Large intestine (tissue), 3 donors: ENCODE measurements at regions not wholly inside any gene's neighbourhood (a gene's known extent, or its start where the extent isn't known, plus 50 kb on each side); places are given as distances from the start of the nearest gene placed in this dataset.

Source experiments
- DNase-seq, 2 donors: peaks; one replicate each; pipeline versions ENCODE4 v3.0.0 to v3.0.0-alpha.2; 2013
- H3K27ac ChIP-seq: one replicate; pipeline ENCODE4 v1.5.1; 2013; ENCODE audit warnings: low read length
- H3K27me3 ChIP-seq: 2 replicates; pipeline ENCODE4 v1.6.1; 2013; ENCODE audit warnings: low read length; ENCODE audit not compliant: control insufficient read depth, insufficient read depth
- H3K36me3 ChIP-seq: 2 replicates; pipeline ENCODE4 v1.6.1; 2013; ENCODE audit warnings: low read length; ENCODE audit not compliant: control insufficient read depth, insufficient read depth
- H3K4me1 ChIP-seq: one replicate; pipeline ENCODE4 v1.6.1; 2013; ENCODE audit warnings: low read length; ENCODE audit not compliant: control insufficient read depth, insufficient read depth
- H3K4me3 ChIP-seq: one replicate; pipeline ENCODE4 v1.5.1; 2013; ENCODE audit warnings: low read length
- H3K9me3 ChIP-seq: one replicate; pipeline ENCODE4 v1.6.1; 2013; ENCODE audit warnings: mild to moderate bottlenecking, low read depth, low read length, moderate library complexity; ENCODE audit not compliant: control insufficient read depth
- WGBS: methylation state at CpG from one replicate; pipeline ENCODE4 v1.1.5; 2013; ENCODE audit warnings: low lambda C conversion rate; ENCODE audit not compliant: insufficient coverage; 5-methylcytosine and 5-hydroxymethylcytosine counted together

DNA sequence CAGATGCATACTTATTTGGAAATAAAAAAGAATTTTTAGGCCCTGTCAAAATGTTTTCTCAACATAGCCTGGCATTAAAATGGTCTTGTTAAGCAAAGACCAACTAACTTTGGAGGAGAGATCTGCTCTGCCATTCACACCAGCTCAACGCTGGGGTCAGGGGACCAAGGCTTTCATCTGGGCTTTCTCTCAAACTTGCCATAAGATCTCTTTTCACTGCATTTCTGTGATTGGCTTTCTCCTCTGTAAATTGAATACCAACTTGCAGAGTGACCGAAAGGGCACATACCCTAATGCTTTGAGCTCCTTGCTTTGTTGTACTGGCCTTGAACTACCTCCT, 71.2 kb downstream of the MYCN start:
- no peak overlapping the region for H3K27ac ChIP-seq
- H3K4me3 ChIP-seq = no peak overlapping the region
- H3K9me3 ChIP-seq = no peaks in the 10 kb centered on the region
- H3K4me1 ChIP-seq = peaks cover 16% of the 10 kb centered on the region
- 100% methylated on average over 1 of the region's 2 CpGs for WGBS
- DNase-seq = no peak
- peaks cover 23% of the 10 kb centered on the region for H3K27me3 ChIP-seq
- H3K36me3 ChIP-seq = no peaks in the 10 kb centered on the region

DNA sequence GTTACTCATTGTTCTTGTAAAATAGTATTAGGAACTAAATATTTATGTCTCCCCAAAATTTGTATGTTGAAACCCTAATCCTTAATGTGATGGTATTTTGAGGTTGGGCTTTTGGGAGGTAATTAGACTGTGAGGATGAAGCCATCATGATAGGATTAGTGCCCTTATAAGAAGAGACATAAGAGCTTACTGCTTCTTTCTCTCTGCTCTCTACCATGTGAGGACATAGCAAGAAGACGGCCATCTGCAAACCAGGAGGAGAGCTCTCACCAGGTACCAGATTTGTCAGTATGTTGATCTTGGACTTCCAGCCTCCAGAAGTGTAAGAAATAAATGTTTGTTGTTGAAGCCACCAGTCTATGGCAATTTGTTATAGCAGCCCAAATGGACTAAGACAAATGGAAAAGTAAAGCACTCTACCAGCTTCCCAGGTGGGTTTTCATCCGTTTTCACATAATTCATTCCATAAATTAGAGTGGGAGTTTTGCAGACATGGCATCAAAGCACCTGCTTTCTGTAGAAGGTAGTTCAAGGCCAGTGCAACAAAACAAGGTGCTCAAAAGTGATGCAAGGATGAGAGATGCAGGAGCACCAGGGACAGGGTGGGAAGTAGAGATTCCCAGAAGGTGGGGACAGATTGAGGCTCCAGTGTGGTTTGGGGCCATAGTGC, 70.7 kb downstream of the MYCN start:
- WGBS = no CpG with 5 or more reads among the region's 2 CpGs

DNA sequence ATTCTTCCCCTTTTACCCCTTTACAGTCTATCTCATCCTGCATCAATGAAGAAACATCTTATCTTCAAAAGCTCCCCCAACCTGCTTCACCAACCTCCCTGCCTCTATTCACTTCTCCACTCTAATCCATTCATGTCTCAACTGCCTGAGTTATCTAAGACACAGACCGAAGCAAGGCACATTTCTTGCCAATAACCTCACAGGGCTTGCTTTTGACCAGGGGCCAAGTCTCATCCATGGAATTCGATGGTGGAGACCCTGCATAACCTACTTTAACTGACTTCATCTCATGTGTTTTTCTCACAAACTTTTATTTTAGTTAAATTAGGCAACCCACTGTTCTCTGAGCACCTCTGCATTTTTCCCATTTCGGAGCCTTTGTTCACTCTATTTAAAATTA, 69.7 kb downstream of the MYCN start:
- no peak overlapping the region for H3K27ac ChIP-seq
- H3K9me3 ChIP-seq = no peaks in the 10 kb centered on the region
- WGBS = 100% methylated on average over 1 of the region's 3 CpGs

More for the DNA sequence above, 70.7 kb downstream of the MYCN start:
- Histone ChIP-seq H3K9me3 (no peaks in the 10 kb centered on the region), H3K4me3 (no peak overlapping the region), H3K27ac (no peak overlapping the region), H3K36me3 (no peaks in the 10 kb centered on the region), H3K27me3 (peaks cover 23% of the 10 kb centered on the region), H3K4me1 (peaks cover 19% of the 10 kb centered on the region)
- no peak for DNase-seq

DNA sequence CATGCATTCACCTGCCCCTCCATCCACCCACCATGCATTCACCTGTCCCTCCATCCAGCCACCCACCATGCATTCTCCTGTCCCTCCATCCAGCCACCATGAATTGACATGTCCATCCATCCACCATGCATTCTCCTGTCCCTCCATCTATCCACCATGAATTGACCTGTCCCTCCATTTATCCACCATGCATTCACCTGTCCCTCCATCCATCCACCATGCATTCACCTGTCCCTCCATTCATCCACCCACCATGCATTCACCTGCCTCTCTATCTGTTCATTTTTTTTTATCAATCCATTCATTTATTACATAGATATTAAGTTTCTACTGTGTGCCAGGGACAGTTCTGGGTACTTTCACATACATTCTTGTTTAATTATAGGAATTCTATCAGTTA, 69.2 kb downstream of the MYCN start:
- no peak overlapping the region for H3K27ac ChIP-seq
- H3K9me3 ChIP-seq = no peaks in the 10 kb centered on the region
- H3K27me3 ChIP-seq = peaks cover 21% of the 10 kb centered on the region
- H3K4me1 ChIP-seq = peaks cover 22% of the 10 kb centered on the region
- H3K4me3 ChIP-seq = no peak overlapping the region
- H3K36me3 ChIP-seq = no peaks in the 10 kb centered on the region
- no peak for DNase-seq

More for the DNA sequence above, 69.7 kb downstream of the MYCN start:
- H3K4me3 ChIP-seq = no peak overlapping the region
- no peak for DNase-seq
- H3K27me3 ChIP-seq = peaks cover 23% of the 10 kb centered on the region
- peaks cover 22% of the 10 kb centered on the region for H3K4me1 ChIP-seq
- no peaks in the 10 kb centered on the region for H3K36me3 ChIP-seq

DNA sequence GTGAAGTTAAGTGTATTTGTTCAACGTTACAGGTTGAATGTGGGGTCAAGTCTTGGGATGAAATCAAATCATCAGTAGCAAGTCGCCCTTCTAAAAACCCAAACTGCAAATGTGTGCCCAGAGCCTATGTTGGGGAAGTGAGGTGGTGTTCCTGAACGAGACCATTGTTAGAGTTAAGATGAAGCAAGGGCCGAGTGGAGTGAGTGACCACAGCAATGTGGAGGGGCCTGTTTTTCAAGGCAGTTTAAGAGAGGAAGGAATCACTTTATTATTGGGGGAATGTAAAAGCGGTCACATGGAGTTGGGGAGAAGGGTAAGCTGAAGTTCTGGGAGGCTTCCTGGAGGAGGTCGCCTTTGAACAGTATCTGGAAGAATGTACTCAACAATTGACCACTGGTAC, 68.5 kb downstream of the MYCN start:
- Histone ChIP-seq H3K4me1 (peaks cover 22% of the 10 kb centered on the region), H3K27me3 (peaks cover 14% of the 10 kb centered on the region), H3K9me3 (no peaks in the 10 kb centered on the region), H3K27ac (no peak overlapping the region), H3K4me3 (no peak overlapping the region), H3K36me3 (no peaks in the 10 kb centered on the region)
- DNase-seq = no peak
- 90% methylated on average over 2 of the region's 6 CpGs for WGBS

DNA sequence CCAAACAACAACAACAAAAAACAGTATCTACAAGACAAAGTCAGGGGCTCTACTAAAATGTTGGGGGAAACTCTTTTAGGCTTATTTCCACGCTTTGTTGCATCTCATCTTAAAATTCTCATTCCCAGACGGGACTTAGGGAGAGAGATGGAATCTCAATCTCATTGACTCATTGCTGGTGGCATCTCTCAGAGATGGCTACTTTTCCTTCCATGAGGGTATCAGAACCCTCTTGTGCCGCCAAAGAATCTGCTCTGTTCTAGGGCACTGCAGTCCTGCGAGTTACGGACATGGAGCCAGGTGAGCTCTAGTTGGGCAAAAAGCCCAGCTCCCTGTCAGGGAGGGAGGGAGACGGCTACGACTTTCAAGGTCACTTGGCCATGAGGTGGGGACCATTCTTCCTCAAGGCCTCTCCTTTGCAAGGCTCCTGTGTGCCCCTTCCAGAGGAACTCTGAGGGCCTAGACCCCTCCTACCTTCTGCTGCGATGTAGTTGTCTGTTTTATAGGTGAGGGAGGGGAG, 68.0 kb downstream of the MYCN start:
- Histone ChIP-seq H3K4me3 (no peak overlapping the region), H3K27ac (no peak overlapping the region), H3K9me3 (no peaks in the 10 kb centered on the region), H3K27me3 (peaks cover 10% of the 10 kb centered on the region), H3K36me3 (no peaks in the 10 kb centered on the region), H3K4me1 (peaks cover 22% of the 10 kb centered on the region)
- no CpG with 5 or more reads among the region's 8 CpGs for WGBS
- DNase-seq = no peak

DNA sequence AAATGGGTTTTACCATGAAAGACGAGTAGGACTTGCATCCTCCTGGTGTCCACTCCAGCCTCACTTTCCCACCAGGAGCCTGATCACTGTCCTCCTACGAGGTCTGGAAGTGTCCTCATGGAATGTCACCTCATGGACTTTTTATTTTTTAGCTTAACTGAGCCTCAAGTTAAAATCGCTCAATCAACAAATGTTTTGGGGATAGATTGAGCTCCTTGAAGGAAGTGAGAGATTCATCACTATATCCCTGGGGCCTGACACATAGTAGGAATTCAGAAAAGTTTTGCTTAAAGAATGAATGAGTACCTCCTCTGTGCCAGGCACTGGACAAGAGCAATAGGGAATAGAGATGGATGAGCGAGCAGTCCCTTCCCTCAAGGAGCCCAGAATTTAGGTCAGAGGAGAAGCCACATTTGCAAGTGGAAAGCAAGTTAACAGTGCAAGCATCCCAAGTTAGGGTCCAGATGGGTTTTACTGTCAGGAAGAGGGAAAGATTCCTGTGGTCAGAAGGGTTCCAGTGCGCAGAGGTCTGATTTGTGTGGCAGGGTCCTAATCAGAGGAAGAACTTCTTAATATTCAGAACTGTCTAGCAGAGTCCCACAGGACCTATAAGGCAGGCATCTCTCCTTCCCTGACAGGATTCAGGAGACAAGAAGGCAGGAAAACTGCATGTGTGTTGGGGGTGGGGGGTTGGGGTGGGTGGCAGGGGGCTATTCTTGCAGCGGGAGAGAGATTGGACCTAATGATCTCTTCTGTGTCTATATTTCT, 67.0 kb downstream of the MYCN start:
- Histone ChIP-seq H3K27me3 (no peaks in the 10 kb centered on the region), H3K4me1 (peaks cover 14% of the 10 kb centered on the region), H3K36me3 (no peaks in the 10 kb centered on the region), H3K9me3 (no peaks in the 10 kb centered on the region), H3K4me3 (no peak overlapping the region), H3K27ac (peak overlapping the region; percentile 87)
- no peak for DNase-seq
- 93% methylated on average over 2 of the region's 6 CpGs for whole genome bisulfite sequencing

DNA sequence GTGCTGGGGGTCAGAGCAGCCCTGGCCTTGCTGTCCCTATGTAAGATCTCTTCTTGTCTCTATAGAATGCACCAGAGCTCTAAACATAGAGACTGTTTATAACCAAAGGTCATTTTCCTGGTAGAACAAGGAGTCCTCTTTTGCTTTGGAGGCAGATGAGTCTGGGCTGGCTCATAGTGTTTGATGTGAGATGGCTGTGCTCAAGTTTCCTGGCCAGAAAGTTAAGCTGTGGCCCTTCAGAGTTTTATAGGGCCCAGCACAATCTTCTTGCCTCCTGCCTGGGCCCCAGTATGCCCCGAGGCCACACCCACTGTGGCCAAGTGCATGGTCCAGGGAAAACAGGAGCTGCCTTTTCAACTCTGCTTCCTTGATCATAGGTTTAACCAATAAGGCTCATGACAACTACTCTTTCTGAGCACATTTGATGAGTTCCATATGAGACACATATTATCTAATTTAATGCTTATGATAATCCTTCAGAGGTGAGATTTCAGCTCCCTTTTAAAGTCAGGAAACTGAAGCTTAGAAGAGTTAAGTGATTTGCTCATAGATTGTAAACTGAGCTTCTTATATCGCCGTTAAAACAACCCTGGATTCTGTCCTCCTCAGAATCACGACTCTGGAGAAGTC, 66.3 kb downstream of the MYCN start:
- no peak overlapping the region for H3K4me3 ChIP-seq
- no CpG with 5 or more reads among the region's 4 CpGs for WGBS
- peak overlapping the region; percentile 87 for H3K27ac ChIP-seq
- no peaks in the 10 kb centered on the region for H3K36me3 ChIP-seq
- DNase-seq = peak; percentile 62 to 84
- H3K4me1 ChIP-seq = peaks cover 12% of the 10 kb centered on the region
- no peaks in the 10 kb centered on the region for H3K27me3 ChIP-seq
- H3K9me3 ChIP-seq = no peaks in the 10 kb centered on the region

DNA sequence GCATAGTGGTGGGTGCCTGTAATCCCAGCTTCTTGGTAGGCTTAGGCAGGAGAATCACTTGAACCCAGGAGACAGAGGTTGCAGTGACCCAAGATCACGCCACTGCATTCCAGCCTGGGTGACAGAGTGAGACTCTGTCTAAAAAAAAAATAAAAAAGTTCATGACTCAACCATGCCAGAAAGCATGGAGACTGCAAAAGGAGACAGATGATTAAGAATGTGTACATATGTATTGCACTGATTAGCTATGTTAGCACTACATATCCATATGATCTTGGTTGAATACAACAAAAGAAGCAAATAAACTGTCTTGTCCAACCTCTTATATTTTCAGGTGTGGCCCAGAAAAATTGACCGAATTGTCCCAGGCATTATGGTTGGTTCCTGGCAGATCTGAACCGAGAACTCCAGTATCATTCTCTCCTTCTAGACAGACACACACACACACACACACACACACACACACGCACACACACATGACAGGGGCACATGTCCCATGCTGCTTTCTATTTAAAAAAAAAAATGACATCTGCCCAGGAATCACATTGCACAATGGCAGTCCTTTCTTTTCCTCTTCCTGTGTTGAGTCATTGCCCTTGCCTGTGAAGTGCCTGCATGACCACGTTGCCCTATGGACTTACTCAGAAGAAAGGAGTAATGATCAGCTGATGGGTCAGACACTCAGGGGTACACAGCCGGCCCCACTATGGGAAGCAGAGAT, 65.6 kb downstream of the MYCN start:
- Histone ChIP-seq H3K36me3 (no peaks in the 10 kb centered on the region), H3K27me3 (no peaks in the 10 kb centered on the region), H3K4me1 (peaks cover 12% of the 10 kb centered on the region), H3K4me3 (no peak overlapping the region), H3K9me3 (no peaks in the 10 kb centered on the region), H3K27ac (peak overlapping the region; percentile 87)
- peak; percentile 90 to 96 for DNase-seq
- no CpG with 5 or more reads among the region's 6 CpGs for WGBS

DNA sequence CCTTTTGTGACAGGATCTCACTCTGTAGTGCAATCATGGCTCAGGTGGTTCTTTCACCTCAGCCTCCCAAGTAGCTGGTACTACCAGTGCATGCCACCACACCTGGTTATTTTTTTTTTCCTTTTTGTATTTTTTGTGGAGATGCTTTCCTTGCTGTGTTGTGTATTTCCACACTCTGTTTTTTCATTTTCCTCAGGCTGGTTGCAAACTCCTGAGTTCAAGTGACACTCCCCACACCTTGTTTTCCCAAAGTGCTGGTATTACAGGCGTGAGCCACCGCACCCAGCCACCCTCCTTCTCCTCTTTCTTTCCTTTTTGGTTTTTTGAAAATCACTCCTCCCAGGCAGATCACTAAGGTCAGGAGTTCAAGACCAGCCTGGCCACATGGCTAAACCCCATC, 65.0 kb downstream of the MYCN start:
- no peak for DNase-seq
- Histone ChIP-seq H3K4me3 (no peak overlapping the region), H3K9me3 (no peaks in the 10 kb centered on the region), H3K27ac (peak overlapping the region; percentile 59), H3K4me1 (peaks cover 12% of the 10 kb centered on the region), H3K36me3 (no peaks in the 10 kb centered on the region), H3K27me3 (no peaks in the 10 kb centered on the region)
- WGBS = no CpG with 5 or more reads among the region's 2 CpGs
